ENCODE measurements at regions not wholly inside any gene's neighbourhood (a gene's known extent, or its start where the extent isn't known, plus 50 kb on each side); places are given as distances from the start of the nearest gene placed in this dataset.

GRCh38 chr10:121306159-121306673 is 292.0 kb downstream of the FGFR2 start:
- no peak for DNase-seq (ENCODE audit: low read depth)
- TF ChIP-seq, protein P1, sequence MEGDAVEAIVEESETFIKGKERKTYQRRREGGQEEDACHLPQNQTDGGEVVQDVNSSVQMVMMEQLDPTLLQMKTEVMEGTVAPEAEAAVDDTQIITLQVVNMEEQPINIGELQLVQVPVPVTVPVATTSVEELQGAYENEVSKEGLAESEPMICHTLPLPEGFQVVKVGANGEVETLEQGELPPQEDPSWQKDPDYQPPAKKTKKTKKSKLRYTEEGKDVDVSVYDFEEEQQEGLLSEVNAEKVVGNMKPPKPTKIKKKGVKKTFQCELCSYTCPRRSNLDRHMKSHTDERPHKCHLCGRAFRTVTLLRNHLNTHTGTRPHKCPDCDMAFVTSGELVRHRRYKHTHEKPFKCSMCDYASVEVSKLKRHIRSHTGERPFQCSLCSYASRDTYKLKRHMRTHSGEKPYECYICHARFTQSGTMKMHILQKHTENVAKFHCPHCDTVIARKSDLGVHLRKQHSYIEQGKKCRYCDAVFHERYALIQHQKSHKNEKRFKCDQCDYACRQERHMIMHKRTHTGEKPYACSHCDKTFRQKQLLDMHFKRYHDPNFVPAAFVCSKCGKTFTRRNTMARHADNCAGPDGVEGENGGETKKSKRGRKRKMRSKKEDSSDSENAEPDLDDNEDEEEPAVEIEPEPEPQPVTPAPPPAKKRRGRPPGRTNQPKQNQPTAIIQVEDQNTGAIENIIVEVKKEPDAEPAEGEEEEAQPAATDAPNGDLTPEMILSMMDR (IDR thresholded peaks at IDR 0.05; ENCODE audit: control insufficient read depth, insufficient read depth, low read depth, low read length, missing control alignments), result no peak
- H3K4me3 ChIP-seq (ENCODE audit: control insufficient read depth, low read depth, low read length), result no peak overlapping the region

DNA sequence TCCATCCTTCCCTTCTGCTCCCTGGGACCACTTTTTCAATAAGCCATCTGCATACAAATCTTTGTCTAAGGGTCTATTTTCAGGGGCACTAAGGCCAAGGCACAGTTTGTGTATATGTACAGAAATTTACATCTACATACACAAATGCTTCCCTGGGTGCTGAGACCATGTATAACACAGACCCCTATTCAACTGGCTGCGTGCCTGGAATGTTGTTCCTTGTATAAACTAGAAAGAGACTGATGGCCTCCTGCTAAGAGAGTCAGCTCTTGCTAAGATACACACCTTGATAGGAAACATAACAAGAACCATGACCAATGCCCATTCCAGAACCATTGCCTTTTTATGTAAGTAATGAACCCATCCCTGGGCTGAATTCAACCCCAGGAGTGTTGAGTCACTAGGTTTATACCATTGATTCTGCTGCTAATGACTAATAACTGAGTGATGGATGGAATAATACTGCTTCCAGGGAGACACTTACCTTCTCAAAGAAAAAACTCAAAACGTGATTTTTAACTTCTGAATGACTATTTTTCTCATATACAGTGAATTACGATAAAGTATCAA is 290.7 kb downstream of the FGFR2 start:
- no peak for DNase-seq (ENCODE audit: low read depth)
- TF ChIP-seq, protein P1 (IDR thresholded peaks at IDR 0.05; ENCODE audit: control insufficient read depth, insufficient read depth, low read depth, low read length, missing control alignments), result no peak
- no peak overlapping the region for H3K4me3 ChIP-seq (ENCODE audit: control insufficient read depth, low read depth, low read length)

DNA sequence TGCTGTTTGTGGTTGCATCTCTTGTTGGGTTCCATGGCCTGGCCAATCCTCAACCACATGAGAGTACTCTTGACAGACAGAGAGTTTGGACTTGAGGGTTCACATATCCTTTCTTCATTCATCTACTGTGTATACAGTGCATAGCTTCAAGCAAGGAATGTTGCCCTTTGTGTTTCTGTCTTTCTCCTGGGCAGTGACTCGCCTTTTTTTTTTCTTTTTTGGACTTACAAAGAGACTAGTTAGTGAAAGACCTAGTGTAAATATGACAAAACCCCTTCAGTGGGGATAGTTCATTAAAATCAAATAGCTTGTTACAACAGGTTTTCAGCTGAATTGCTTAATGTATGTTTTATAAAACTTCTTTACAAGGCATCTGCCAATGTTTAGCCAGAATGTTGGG is 290.2 kb downstream of the FGFR2 start:
- TF ChIP-seq, protein P1 (IDR thresholded peaks at IDR 0.05; ENCODE audit: control insufficient read depth, insufficient read depth, low read depth, low read length, missing control alignments), result no peak
- H3K4me3 ChIP-seq (ENCODE audit: control insufficient read depth, low read depth, low read length), result no peak overlapping the region
- no peak for DNase-seq (ENCODE audit: low read depth)

DNA sequence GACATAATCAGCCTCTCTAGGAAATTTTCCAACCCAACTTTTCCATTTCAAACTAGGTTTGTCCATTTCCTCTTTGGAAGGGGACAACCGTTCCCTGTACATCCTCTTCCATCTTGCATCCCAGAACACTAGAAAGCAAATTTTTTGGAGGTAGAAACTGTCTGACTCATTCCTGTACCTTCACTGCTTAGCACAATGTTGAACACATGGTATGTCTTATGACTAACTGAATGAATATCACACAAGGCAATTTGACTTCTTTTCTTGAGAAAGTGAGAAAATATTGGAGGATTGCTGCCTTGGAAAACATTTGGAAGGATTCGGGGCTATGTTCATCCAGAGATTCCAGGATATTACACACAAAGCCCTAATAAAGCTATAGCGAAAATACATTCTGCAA is 289.1 kb downstream of the FGFR2 start:
- no peak for DNase-seq (ENCODE audit: low read depth)
- TF ChIP-seq, protein P1 (IDR thresholded peaks at IDR 0.05; ENCODE audit: control insufficient read depth, insufficient read depth, low read depth, low read length, missing control alignments), result no peak
- H3K4me3 ChIP-seq (ENCODE audit: control insufficient read depth, low read depth, low read length), result no peak overlapping the region

GRCh38 chr10:121310151-121310711 is 288.0 kb downstream of the FGFR2 start:
- DNase-seq (ENCODE audit: low read depth), result no peak
- H3K4me3 ChIP-seq (ENCODE audit: control insufficient read depth, low read depth, low read length), result no peak overlapping the region
- TF ChIP-seq, protein P1 (IDR thresholded peaks at IDR 0.05; ENCODE audit: control insufficient read depth, insufficient read depth, low read depth, low read length, missing control alignments), result no peak

DNA sequence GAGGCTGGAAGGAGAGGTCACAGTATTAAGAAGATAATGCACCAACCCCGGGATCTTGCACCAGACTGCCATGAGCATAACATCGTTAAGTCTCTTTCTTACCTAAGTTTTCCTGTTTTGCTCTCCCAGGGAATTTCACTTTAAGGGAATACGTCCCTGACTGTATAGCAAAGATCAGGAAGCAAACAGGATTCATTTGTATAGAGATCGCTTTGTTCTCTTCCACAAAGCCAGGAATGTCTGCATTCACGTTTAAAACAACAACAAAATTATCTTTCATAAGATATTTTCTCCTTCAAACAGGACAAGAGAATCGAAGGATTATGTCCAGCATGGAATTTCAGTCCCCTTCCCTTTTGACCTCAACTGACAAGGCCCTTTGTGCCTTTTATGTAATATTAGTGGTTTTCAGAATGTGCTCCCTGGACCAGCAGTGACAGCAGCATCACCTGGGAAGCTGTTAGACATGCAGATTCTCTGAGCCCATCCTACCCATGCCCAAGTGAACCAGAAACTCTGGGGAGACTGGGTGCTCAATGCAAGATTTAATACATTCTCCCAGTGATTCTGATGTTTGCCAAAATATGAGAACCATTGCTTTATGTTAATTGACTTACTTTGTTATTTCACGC is 286.3 kb downstream of the FGFR2 start:
- TF ChIP-seq, protein P1 (IDR thresholded peaks at IDR 0.05; ENCODE audit: control insufficient read depth, insufficient read depth, low read depth, low read length, missing control alignments), result no peak
- DNase-seq (ENCODE audit: low read depth), result no peak

More for the DNA sequence above, 286.3 kb downstream of the FGFR2 start:
- H3K4me3 ChIP-seq (ENCODE audit: control insufficient read depth, low read depth, low read length), result no peak overlapping the region

Data from AG09309 (cell line).